ENCODE measurements at regions not wholly inside any gene's neighbourhood (a gene's known extent, or its start where the extent isn't known, plus 50 kb on each side); places are given as distances from the start of the nearest gene placed in this dataset.

DNA sequence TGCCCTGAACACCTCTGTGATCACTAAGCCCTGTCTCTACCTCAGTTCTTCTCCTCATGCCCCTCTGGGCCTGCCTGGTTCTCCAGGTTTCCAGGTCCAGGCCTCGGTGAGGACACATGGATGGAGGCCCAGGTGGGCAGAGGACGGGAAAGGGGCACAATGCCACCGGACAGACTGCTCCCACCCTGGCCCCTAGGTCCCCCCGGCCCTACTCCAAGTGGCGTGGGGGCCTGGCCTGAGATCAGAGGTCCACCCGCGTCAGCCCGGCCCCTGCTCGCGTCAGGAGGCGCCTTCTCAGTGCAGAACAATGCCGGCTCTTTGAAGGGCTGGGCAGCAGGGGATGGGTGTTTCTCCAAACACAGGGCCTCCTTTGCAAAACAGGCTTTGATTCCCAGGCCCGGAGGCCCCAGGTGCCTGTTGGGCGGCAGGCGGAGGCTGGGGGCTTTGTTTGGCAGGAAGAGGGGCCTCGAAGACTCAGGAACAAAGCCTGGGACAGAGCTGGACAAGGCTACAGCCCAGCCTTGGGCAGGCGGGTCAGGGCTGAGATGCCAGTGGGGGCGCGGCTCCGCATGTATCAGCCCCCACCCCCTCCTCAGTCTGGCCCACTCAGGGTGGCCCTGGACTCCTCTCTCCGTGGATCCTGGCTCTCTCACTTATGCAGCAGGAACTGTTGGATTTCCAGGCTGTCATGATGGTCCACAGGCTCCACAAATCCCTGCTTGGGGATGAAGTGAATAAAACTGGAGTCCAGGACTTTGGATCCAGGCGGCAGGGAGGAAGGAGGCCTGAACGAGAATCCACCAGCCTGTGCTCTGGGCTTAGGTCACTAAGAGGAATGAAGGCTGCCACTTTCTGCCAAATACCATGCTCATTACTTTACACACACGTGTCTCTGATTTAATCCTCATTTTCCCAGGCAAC, 77.4 kb upstream of the SLC2A1 start (continued):
- TF ChIP-seq, protein P1, sequence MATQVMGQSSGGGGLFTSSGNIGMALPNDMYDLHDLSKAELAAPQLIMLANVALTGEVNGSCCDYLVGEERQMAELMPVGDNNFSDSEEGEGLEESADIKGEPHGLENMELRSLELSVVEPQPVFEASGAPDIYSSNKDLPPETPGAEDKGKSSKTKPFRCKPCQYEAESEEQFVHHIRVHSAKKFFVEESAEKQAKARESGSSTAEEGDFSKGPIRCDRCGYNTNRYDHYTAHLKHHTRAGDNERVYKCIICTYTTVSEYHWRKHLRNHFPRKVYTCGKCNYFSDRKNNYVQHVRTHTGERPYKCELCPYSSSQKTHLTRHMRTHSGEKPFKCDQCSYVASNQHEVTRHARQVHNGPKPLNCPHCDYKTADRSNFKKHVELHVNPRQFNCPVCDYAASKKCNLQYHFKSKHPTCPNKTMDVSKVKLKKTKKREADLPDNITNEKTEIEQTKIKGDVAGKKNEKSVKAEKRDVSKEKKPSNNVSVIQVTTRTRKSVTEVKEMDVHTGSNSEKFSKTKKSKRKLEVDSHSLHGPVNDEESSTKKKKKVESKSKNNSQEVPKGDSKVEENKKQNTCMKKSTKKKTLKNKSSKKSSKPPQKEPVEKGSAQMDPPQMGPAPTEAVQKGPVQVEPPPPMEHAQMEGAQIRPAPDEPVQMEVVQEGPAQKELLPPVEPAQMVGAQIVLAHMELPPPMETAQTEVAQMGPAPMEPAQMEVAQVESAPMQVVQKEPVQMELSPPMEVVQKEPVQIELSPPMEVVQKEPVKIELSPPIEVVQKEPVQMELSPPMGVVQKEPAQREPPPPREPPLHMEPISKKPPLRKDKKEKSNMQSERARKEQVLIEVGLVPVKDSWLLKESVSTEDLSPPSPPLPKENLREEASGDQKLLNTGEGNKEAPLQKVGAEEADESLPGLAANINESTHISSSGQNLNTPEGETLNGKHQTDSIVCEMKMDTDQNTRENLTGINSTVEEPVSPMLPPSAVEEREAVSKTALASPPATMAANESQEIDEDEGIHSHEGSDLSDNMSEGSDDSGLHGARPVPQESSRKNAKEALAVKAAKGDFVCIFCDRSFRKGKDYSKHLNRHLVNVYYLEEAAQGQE (IDR thresholded peaks at IDR 0.05; ENCODE audit: borderline replicate concordance in 1 of 2, low read depth in 1 of 2, low read length in 2 of 2), result no peak; a peak in 1 of 4 replicates
- TF ChIP-seq CC2D1A (CRISPR knock-in tag; IDR thresholded peaks at IDR 0.05), result no peak
- no peak for TF ChIP-seq TRIM24 (CRISPR knock-in tag; IDR thresholded peaks at IDR 0.05)
- TF ChIP-seq ZNF530 (CRISPR knock-in tag; IDR thresholded peaks at IDR 0.05; ENCODE audit: low read depth), result no peak
- TF ChIP-seq ARHGAP35 (CRISPR knock-in tag; IDR thresholded peaks at IDR 0.05; ENCODE audit: borderline replicate concordance), result peak; percentile 58; the same call in 1 of the 2 replicates
- TF ChIP-seq, protein P2, sequence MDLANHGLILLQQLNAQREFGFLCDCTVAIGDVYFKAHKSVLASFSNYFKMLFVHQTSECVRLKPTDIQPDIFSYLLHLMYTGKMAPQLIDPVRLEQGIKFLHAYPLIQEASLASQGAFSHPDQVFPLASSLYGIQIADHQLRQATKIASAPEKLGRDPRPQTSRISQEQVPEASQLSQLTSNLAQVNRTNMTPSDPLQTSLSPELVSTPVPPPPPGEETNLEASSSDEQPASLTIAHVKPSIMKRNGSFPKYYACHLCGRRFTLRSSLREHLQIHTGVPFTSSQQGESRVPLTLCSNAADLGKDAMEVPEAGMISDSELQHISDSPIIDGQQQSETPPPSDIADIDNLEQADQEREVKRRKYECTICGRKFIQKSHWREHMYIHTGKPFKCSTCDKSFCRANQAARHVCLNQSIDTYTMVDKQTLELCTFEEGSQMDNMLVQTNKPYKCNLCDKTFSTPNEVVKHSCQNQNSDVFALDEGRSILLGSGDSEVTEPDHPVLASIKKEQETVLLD (CRISPR knock-in tag; IDR thresholded peaks at IDR 0.05; ENCODE audit: low read depth), result no peak
- TF ChIP-seq SP4 (CRISPR knock-in tag; IDR thresholded peaks at IDR 0.05), result no peak
- TF ChIP-seq, protein P3, sequence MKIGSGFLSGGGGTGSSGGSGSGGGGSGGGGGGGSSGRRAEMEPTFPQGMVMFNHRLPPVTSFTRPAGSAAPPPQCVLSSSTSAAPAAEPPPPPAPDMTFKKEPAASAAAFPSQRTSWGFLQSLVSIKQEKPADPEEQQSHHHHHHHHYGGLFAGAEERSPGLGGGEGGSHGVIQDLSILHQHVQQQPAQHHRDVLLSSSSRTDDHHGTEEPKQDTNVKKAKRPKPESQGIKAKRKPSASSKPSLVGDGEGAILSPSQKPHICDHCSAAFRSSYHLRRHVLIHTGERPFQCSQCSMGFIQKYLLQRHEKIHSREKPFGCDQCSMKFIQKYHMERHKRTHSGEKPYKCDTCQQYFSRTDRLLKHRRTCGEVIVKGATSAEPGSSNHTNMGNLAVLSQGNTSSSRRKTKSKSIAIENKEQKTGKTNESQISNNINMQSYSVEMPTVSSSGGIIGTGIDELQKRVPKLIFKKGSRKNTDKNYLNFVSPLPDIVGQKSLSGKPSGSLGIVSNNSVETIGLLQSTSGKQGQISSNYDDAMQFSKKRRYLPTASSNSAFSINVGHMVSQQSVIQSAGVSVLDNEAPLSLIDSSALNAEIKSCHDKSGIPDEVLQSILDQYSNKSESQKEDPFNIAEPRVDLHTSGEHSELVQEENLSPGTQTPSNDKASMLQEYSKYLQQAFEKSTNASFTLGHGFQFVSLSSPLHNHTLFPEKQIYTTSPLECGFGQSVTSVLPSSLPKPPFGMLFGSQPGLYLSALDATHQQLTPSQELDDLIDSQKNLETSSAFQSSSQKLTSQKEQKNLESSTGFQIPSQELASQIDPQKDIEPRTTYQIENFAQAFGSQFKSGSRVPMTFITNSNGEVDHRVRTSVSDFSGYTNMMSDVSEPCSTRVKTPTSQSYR (CRISPR knock-in tag; IDR thresholded peaks at IDR 0.05; ENCODE audit: borderline replicate concordance), result peak; percentile 56; the same call in 1 of the 2 replicates
- TF ChIP-seq FLYWCH1 (CRISPR knock-in tag; IDR thresholded peaks at IDR 0.05), result no peak
- no peak for TF ChIP-seq DNMT3B (CRISPR knock-in tag; conservative IDR thresholded peaks at IDR 0.05)
- TF ChIP-seq GPN1 (CRISPR knock-in tag; IDR thresholded peaks at IDR 0.05; ENCODE audit: borderline replicate concordance), result no peak
- TF ChIP-seq, protein P4, sequence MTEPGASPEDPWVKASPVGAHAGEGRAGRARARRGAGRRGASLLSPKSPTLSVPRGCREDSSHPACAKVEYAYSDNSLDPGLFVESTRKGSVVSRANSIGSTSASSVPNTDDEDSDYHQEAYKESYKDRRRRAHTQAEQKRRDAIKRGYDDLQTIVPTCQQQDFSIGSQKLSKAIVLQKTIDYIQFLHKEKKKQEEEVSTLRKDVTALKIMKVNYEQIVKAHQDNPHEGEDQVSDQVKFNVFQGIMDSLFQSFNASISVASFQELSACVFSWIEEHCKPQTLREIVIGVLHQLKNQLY (CRISPR knock-in tag; IDR thresholded peaks at IDR 0.05), result peak; percentile 67; the same call in 1 of the 2 replicates
- TF ChIP-seq ZNF350 (CRISPR knock-in tag; IDR thresholded peaks at IDR 0.05; ENCODE audit: borderline replicate concordance, low read depth), result no peak
- TF ChIP-seq, protein P5, sequence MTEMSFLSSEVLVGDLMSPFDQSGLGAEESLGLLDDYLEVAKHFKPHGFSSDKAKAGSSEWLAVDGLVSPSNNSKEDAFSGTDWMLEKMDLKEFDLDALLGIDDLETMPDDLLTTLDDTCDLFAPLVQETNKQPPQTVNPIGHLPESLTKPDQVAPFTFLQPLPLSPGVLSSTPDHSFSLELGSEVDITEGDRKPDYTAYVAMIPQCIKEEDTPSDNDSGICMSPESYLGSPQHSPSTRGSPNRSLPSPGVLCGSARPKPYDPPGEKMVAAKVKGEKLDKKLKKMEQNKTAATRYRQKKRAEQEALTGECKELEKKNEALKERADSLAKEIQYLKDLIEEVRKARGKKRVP (CRISPR knock-in tag; IDR thresholded peaks at IDR 0.05), result no peak
- TF ChIP-seq, protein P6, sequence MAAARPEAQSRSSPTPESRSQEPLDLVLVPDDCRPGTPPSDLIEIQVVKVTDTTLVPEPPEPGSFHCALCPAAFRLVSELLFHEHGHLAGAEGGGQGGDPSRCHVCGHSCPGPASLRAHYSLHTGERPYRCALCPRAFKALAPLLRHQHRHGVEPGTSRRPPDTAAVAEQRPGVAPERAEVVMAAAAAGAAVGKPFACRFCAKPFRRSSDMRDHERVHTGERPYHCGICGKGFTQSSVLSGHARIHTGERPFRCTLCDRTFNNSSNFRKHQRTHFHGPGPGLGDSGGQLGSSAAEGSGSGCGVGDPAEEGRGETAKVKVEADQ (CRISPR knock-in tag; IDR thresholded peaks at IDR 0.05; ENCODE audit: borderline replicate concordance), result no peak

Data from HepG2 (cell line).